HG03342 (cell line): ENCODE measurements at regions not wholly inside any gene's neighbourhood (a gene's known extent, or its start where the extent isn't known, plus 50 kb on each side); places are given as distances from the start of the nearest gene placed in this dataset.
"Not testable (repeated sequence)": the region's sequence is repeated elsewhere in the genome, so short reads cannot be mapped to it uniquely, and the experiment has no call there.

Experiments
- ATAC-seq: cut with Tn5 transposase; IDR thresholded peaks from one replicate; pipeline ENCODE4 v1.9.1; 2021; ENCODE audit warnings: mild to moderate bottlenecking, moderate library complexity; ENCODE audit not compliant: unreplicated experiment

GRCh38 chr7:86375602-86376001, 268.1 kb upstream of the GRM3 start:
- ATAC-seq = not testable (repeated sequence)

- ATAC-seq = no peak
These were observed 271.4 kb upstream of the GRM3 start for GRCh38 chr7:86372262-86372661.

- ATAC-seq = no peak
These were observed 276.8 kb upstream of the GRM3 start for GRCh38 chr7:86366946-86367345.

GRCh38 chr7:86340407-86340806, 303.3 kb upstream of the GRM3 start:
- not testable (repeated sequence) for ATAC-seq

GRCh38 chr7:86339051-86339450, 304.7 kb upstream of the GRM3 start:
- ATAC-seq = no peak

- ATAC-seq = no peak
These were observed 314.8 kb upstream of the GRM3 start for GRCh38 chr7:86328801-86329433.

GRCh38 chr7:86326847-86327246, 316.9 kb upstream of the GRM3 start:
- ATAC-seq = no peak

GRCh38 chr7:86320889-86321288, 322.8 kb upstream of the GRM3 start:
- no peak for ATAC-seq

- ATAC-seq = no peak
These were observed 323.4 kb upstream of the GRM3 start for GRCh38 chr7:86320341-86320740.

GRCh38 chr7:86313842-86314241, 329.9 kb upstream of the GRM3 start:
- no peak for ATAC-seq

- no peak for ATAC-seq
These were observed 342.4 kb upstream of the GRM3 start for GRCh38 chr7:86301301-86301700.

- no peak for ATAC-seq
These were observed 348.2 kb upstream of the GRM3 start for GRCh38 chr7:86295526-86295925.

GRCh38 chr7:86282014-86282682, 361.6 kb upstream of the GRM3 start:
- no peak for ATAC-seq

GRCh38 chr7:86280150-86280549, 363.6 kb upstream of the GRM3 start:
- no peak for ATAC-seq

GRCh38 chr7:86262781-86263180, 380.9 kb upstream of the GRM3 start:
- ATAC-seq = no peak

GRCh38 chr7:86257894-86258293, 385.8 kb upstream of the GRM3 start:
- ATAC-seq = no peak

GRCh38 chr7:86252406-86252805, 391.3 kb upstream of the GRM3 start:
- ATAC-seq = no peak

- no peak for ATAC-seq
These were observed 394.7 kb upstream of the GRM3 start for GRCh38 chr7:86248977-86249376.

GRCh38 chr7:86243171-86243570, 400.5 kb upstream of the GRM3 start:
- no peak for ATAC-seq

GRCh38 chr7:86226191-86226590, 417.5 kb upstream of the GRM3 start:
- no peak for ATAC-seq

GRCh38 chr7:86222806-86223205, 420.9 kb upstream of the GRM3 start:
- ATAC-seq = no peak

- ATAC-seq = no peak
These were observed 429.0 kb upstream of the GRM3 start for GRCh38 chr7:86214734-86215133.

GRCh38 chr7:86212976-86213375, 430.7 kb upstream of the GRM3 start:
- ATAC-seq = no peak
